K562 (cell line): ENCODE measurements at regions not wholly inside any gene's neighbourhood (a gene's known extent, or its start where the extent isn't known, plus 50 kb on each side); places are given as distances from the start of the nearest gene placed in this dataset.
A peak's percentile ranks its signal among the peaks of the same experiment; 100 is the strongest.

Experiments
- BDP1 ChIP-seq: IDR thresholded peaks from 3 replicates; pipeline ENCODE4 v1.6.1; 2011; ENCODE audit not compliant: insufficient read length, insufficient read depth
- CBX5 ChIP-seq: IDR thresholded peaks from 2 replicates; pipeline ENCODE4 v1.6.1; 2014; ENCODE audit warnings: low read depth, borderline replicate concordance
- FOXJ2 ChIP-seq: fragments of 200-800 bp; sonication (Bioruptor generic); IDR thresholded peaks from 2 replicates; pipeline ENCODE4 v1.6.1; 2016; ENCODE audit warnings: missing genetic modification characterization, missing compliant biosample characterization
- FOXM1 ChIP-seq, 2 experiments: fragments of 450-650 bp in 1 of 2; sonication (generic) in 1 of 2; formaldehyde crosslinking in 1 of 2; IDR thresholded peaks; 2 replicates each; pipeline versions ENCODE4 v1.6.1 to v1.9.0; 2017 to 2022; ENCODE audit warnings: low read depth in 2 of 2, mild to moderate bottlenecking in 2 of 2, missing genetic modification reagents in 1 of 2, moderate library complexity in 1 of 2
- FOXO4 ChIP-seq: fragments of 450-650 bp; formaldehyde crosslinking; IDR thresholded peaks from 2 replicates; pipeline ENCODE4 v1.4.0; 2020; ENCODE audit warnings: mild to moderate bottlenecking, moderate library complexity
- HIVEP1 ChIP-seq: fragments of 250-450 bp; sonication (Bioruptor Pico); IDR thresholded peaks from 2 replicates; pipeline ENCODE4 v1.4.0; 2020; ENCODE audit warnings: mild to moderate bottlenecking
- HMGN3 ChIP-seq: IDR thresholded peaks from 2 replicates; pipeline ENCODE4 v1.6.1; 2011; ENCODE audit warnings: borderline replicate concordance, low read depth, mild to moderate bottlenecking, mixed read lengths, low read length; ENCODE audit not compliant: insufficient read length; ENCODE audit errors: extremely low read depth
- HNRNPUL1 ChIP-seq: fragments of 200-400 bp; formaldehyde crosslinking; IDR thresholded peaks from 2 replicates; pipeline ENCODE4 v1.6.1; 2017; ENCODE audit warnings: low read length
- KLF6 ChIP-seq: fragments of 250-450 bp; sonication (Bioruptor Pico); IDR thresholded peaks from 2 replicates; pipeline ENCODE4 v1.4.0; 2020; ENCODE audit warnings: mild to moderate bottlenecking, moderate library complexity, borderline replicate concordance
- MLX ChIP-seq, 2 experiments: fragments of 450-650 bp in 1 of 2; sonication (generic) in 1 of 2; formaldehyde crosslinking; conservative IDR thresholded peaks; 2 replicates each; pipeline versions ENCODE4 v1.4.0 to v1.8.1; 2020 to 2022; ENCODE audit warnings: mild to moderate bottlenecking in 1 of 2, missing genetic modification reagents in 1 of 2
- NFIX ChIP-seq: fragments of 250-450 bp; sonication (Bioruptor Pico); IDR thresholded peaks from 2 replicates; pipeline ENCODE4 v1.4.0; 2020; ENCODE audit warnings: low read depth, mild to moderate bottlenecking, moderate library complexity
- PKNOX1 ChIP-seq: fragments of 450-650 bp; IDR thresholded peaks from 2 replicates; pipeline ENCODE4 v1.6.1; 2016
- POLR2A ChIP-seq: fragments of 450-650 bp; conservative IDR thresholded peaks from 2 replicates; pipeline ENCODE4 v1.6.1; 2016
- POLR2G ChIP-seq: fragments of 200-400 bp; formaldehyde crosslinking; IDR thresholded peaks from 2 replicates; pipeline ENCODE4 v1.6.1; 2017; ENCODE audit warnings: low read depth, mild to moderate bottlenecking, antibody characterized with exemption, low read length, moderate library complexity
- RUNX1 ChIP-seq: sonication (generic); IDR thresholded peaks from 2 replicates; pipeline ENCODE4 v1.6.1; 2016; ENCODE audit warnings: antibody characterized with exemption, low read depth
- SIN3A ChIP-seq, 2 experiments: fragments of 150-350 bp in 1 of 2; IDR thresholded peaks; 2 replicates each; pipeline ENCODE4 v1.6.1; 2011 to 2016; ENCODE audit warnings: borderline replicate concordance in 2 of 2, low read depth in 2 of 2, low read length in 2 of 2, mild to moderate bottlenecking in 2 of 2, moderate library complexity in 2 of 2; ENCODE audit not compliant: control insufficient read depth in 1 of 2
- TAL1 ChIP-seq: fragments of 450-650 bp; IDR thresholded peaks from 2 replicates; pipeline ENCODE4 v1.6.1; 2016; ENCODE audit warnings: mild to moderate bottlenecking
- U2AF1 ChIP-seq: fragments of 200-400 bp; formaldehyde crosslinking; optimal IDR thresholded peaks from 2 replicates; pipeline ENCODE3; 2017; ENCODE audit warnings: mild to moderate bottlenecking, low read depth, low read length, moderate library complexity
- U2AF2 ChIP-seq: fragments of 200-400 bp; formaldehyde crosslinking; optimal IDR thresholded peaks from 2 replicates; pipeline ENCODE3; 2017; ENCODE audit warnings: low read depth, mild to moderate bottlenecking, low read length
- XRCC4 ChIP-seq: IDR thresholded peaks from one replicate; pipeline ENCODE4 v1.6.1; 2011; ENCODE audit not compliant: insufficient read depth, insufficient read length; ENCODE audit errors: extremely low read depth
- ZC3H11A ChIP-seq: IDR thresholded peaks from 2 replicates; pipeline ENCODE4 v1.6.1; 2012; ENCODE audit warnings: low read depth, low read length, improper control_type of control experiment
- ZMIZ1 ChIP-seq, 2 experiments: fragments of 150-350 bp in 1 of 2; IDR thresholded peaks; 2 replicates each; pipeline ENCODE4 v1.6.1; 2012 to 2016; ENCODE audit warnings: low read depth in 2 of 2, low read length in 2 of 2, mild to moderate bottlenecking in 1 of 2, moderate library complexity in 1 of 2
- ZNF717 ChIP-seq: fragments of 250-450 bp; sonication (Bioruptor Pico); IDR thresholded peaks from 2 replicates; pipeline ENCODE4 v1.5.0; 2021

GRCh38 chr12:126953365-126953889 is 1313.5 kb upstream of the TMEM132C start (continued):
- TF ChIP-seq PKNOX1 (peak; percentile 33; the same call in 1 of the 2 replicates), KLF6 (CRISPR knock-in tag) (peak; percentile 96), POLR2A (no peak), XRCC4 (no peak), POLR2G (no peak), SIN3A (IDR thresholded peaks at IDR 0.05; ENCODE audit: borderline replicate concordance in 2 of 2, control insufficient read depth in 1 of 2, low read depth in 2 of 2, low read length in 2 of 2) (0 out of 4 replicates have a peak, but pooled peaks of 1 of the 2 experiments have one; percentile 13), ZMIZ1 (IDR thresholded peaks at IDR 0.05; ENCODE audit: low read depth in 2 of 2, low read length in 2 of 2) (no peak), BDP1 (no peak), FOXM1 (IDR thresholded peaks at IDR 0.05; ENCODE audit: low read depth) (no peak), FOXM1 (CRISPR knock-in tag; IDR thresholded peaks at IDR 0.05; ENCODE audit: low read depth) (no peak), CBX5 (no peak), ZNF717 (no peak), FOXO4 (CRISPR knock-in tag) (peak; percentile 84; the same call in 1 of the 2 replicates), NFIX (CRISPR knock-in tag) (peak; percentile 35; the same call in 1 of the 2 replicates), MLX (CRISPR knock-in tag; conservative IDR thresholded peaks at IDR 0.05) (no peak), TAL1 (no peak), HMGN3 (no peak), RUNX1 (no peak), U2AF2 (no peak), FOXJ2 (no peak), HNRNPUL1 (no peak), U2AF1 (no peak), HIVEP1 (CRISPR knock-in tag) (peak; percentile 94), ZC3H11A (no peak)
